ENCODE measurements at regions not wholly inside any gene's neighbourhood (a gene's known extent, or its start where the extent isn't known, plus 50 kb on each side); places are given as distances from the start of the nearest gene placed in this dataset.

DNA sequence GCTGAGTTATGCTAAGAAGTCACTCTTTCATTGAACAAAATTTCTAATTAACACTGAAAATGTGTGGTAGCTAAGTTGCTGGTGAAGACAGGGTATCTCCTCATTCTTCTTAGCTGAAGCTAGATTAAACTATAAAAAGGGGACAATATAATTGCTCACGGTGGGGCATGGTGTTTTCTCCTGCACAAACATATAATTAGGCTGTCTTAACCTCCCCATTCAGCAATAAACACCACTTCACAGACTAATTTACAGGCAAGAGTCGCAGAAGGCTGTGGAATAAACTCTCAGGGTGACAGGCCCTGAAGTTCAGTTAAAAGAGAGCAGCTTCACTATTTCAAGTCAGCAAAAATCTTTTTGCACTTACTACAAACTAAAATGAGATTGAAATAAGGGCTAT, 338.9 kb upstream of the NT5E start (continued):
- TF ChIP-seq, protein P1, sequence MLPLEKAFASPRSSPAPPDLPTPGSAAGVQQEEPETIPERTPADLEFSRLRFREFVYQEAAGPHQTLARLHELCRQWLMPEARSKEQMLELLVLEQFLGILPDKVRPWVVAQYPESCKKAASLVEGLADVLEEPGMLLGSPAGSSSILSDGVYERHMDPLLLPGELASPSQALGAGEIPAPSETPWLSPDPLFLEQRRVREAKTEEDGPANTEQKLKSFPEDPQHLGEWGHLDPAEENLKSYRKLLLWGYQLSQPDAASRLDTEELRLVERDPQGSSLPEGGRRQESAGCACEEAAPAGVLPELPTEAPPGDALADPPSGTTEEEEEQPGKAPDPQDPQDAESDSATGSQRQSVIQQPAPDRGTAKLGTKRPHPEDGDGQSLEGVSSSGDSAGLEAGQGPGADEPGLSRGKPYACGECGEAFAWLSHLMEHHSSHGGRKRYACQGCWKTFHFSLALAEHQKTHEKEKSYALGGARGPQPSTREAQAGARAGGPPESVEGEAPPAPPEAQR (tag by site-specific recombination; IDR thresholded peaks at IDR 0.05), result no peak
- TF ChIP-seq, protein P2, sequence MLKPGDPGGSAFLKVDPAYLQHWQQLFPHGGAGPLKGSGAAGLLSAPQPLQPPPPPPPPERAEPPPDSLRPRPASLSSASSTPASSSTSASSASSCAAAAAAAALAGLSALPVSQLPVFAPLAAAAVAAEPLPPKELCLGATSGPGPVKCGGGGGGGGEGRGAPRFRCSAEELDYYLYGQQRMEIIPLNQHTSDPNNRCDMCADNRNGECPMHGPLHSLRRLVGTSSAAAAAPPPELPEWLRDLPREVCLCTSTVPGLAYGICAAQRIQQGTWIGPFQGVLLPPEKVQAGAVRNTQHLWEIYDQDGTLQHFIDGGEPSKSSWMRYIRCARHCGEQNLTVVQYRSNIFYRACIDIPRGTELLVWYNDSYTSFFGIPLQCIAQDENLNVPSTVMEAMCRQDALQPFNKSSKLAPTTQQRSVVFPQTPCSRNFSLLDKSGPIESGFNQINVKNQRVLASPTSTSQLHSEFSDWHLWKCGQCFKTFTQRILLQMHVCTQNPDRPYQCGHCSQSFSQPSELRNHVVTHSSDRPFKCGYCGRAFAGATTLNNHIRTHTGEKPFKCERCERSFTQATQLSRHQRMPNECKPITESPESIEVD (tag by site-specific recombination; IDR thresholded peaks at IDR 0.05), result peak; percentile 74
- TF ChIP-seq GLIS2 (tag by site-specific recombination; IDR thresholded peaks at IDR 0.05) (no peak), ZNF660 (tag by site-specific recombination; IDR thresholded peaks at IDR 0.05) (no peak), REPIN1 (tag by site-specific recombination; IDR thresholded peaks at IDR 0.05; ENCODE audit: low read depth) (no peak), ZNF677 (tag by site-specific recombination; IDR thresholded peaks at IDR 0.05) (no peak), EGR2 (tag by site-specific recombination; IDR thresholded peaks at IDR 0.05; ENCODE audit: low read depth) (no peak), ZNF48 (tag by site-specific recombination; IDR thresholded peaks at IDR 0.05) (no peak), ZNF792 (tag by site-specific recombination; IDR thresholded peaks at IDR 0.05) (no peak), ZNF341 (tag by site-specific recombination; IDR thresholded peaks at IDR 0.05; ENCODE audit: low read depth) (no peak), ZNF843 (tag by site-specific recombination; IDR thresholded peaks at IDR 0.05) (peak; percentile 67), YY1 (tag by site-specific recombination; IDR thresholded peaks at IDR 0.05) (no peak), ZNF707 (tag by site-specific recombination; IDR thresholded peaks at IDR 0.05) (no peak), ZNF654 (tag by site-specific recombination; IDR thresholded peaks at IDR 0.05; ENCODE audit: low read depth) (no peak), SP7 (tag by site-specific recombination; IDR thresholded peaks at IDR 0.05) (peak; percentile 99), MZF1 (tag by site-specific recombination; IDR thresholded peaks at IDR 0.05; ENCODE audit: borderline replicate concordance) (0 out of 2 replicates have a peak, but pooled peaks have one; percentile 26), ZNF146 (tag by site-specific recombination; IDR thresholded peaks at IDR 0.05) (no peak), ZNF140 (tag by site-specific recombination; IDR thresholded peaks at IDR 0.05) (no peak), ZNF202 (tag by site-specific recombination; IDR thresholded peaks at IDR 0.05; ENCODE audit: borderline replicate concordance) (no peak), HOXC10 (CRISPR knock-in tag; IDR thresholded peaks at IDR 0.05) (no peak), ZNF394 (tag by site-specific recombination; IDR thresholded peaks at IDR 0.05; ENCODE audit: borderline replicate concordance) (no peak), ZBTB20 (tag by site-specific recombination; IDR thresholded peaks at IDR 0.05) (no peak), ZNF549 (tag by site-specific recombination; IDR thresholded peaks at IDR 0.05) (no peak), ZNF416 (tag by site-specific recombination; IDR thresholded peaks at IDR 0.05) (no peak), ZNF426 (tag by site-specific recombination; IDR thresholded peaks at IDR 0.05) (no peak), ZNF560 (tag by site-specific recombination; IDR thresholded peaks at IDR 0.05; ENCODE audit: borderline replicate concordance) (no peak), ZNF302 (tag by site-specific recombination; IDR thresholded peaks at IDR 0.05; ENCODE audit: low read depth) (no peak), ZNF335 (tag by site-specific recombination; conservative IDR thresholded peaks at IDR 0.05) (no peak), ZNF23 (tag by site-specific recombination; IDR thresholded peaks at IDR 0.05; ENCODE audit: borderline replicate concordance) (no peak), ZNF558 (tag by site-specific recombination; IDR thresholded peaks at IDR 0.05) (no peak), ZBTB21 (tag by site-specific recombination; IDR thresholded peaks at IDR 0.05) (no peak), ZSCAN30 (tag by site-specific recombination; IDR thresholded peaks at IDR 0.05) (no peak), SP2 (tag by site-specific recombination; IDR thresholded peaks at IDR 0.05) (no peak)
- TF ChIP-seq, protein P3, sequence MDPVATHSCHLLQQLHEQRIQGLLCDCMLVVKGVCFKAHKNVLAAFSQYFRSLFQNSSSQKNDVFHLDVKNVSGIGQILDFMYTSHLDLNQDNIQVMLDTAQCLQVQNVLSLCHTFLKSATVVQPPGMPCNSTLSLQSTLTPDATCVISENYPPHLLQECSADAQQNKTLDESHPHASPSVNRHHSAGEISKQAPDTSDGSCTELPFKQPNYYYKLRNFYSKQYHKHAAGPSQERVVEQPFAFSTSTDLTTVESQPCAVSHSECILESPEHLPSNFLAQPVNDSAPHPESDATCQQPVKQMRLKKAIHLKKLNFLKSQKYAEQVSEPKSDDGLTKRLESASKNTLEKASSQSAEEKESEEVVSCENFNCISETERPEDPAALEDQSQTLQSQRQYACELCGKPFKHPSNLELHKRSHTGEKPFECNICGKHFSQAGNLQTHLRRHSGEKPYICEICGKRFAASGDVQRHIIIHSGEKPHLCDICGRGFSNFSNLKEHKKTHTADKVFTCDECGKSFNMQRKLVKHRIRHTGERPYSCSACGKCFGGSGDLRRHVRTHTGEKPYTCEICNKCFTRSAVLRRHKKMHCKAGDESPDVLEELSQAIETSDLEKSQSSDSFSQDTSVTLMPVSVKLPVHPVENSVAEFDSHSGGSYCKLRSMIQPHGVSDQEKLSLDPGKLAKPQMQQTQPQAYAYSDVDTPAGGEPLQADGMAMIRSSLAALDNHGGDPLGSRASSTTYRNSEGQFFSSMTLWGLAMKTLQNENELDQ (tag by site-specific recombination; IDR thresholded peaks at IDR 0.05; ENCODE audit: low read depth), result no peak
- TF ChIP-seq, protein P4, sequence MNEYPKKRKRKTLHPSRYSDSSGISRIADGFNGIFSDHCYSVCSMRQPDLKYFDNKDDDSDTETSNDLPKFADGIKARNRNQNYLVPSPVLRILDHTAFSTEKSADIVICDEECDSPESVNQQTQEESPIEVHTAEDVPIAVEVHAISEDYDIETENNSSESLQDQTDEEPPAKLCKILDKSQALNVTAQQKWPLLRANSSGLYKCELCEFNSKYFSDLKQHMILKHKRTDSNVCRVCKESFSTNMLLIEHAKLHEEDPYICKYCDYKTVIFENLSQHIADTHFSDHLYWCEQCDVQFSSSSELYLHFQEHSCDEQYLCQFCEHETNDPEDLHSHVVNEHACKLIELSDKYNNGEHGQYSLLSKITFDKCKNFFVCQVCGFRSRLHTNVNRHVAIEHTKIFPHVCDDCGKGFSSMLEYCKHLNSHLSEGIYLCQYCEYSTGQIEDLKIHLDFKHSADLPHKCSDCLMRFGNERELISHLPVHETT (tag by site-specific recombination; IDR thresholded peaks at IDR 0.05), result no peak
- TF ChIP-seq, protein P5, sequence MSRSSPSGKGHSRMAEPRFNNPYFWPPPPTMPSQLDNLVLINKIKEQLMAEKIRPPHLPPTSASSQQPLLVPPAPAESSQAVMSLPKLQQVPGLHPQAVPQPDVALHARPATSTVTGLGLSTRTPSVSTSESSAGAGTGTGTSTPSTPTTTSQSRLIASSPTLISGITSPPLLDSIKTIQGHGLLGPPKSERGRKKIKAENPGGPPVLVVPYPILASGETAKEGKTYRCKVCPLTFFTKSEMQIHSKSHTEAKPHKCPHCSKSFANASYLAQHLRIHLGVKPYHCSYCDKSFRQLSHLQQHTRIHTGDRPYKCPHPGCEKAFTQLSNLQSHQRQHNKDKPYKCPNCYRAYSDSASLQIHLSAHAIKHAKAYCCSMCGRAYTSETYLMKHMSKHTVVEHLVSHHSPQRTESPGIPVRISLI (tag by site-specific recombination; IDR thresholded peaks at IDR 0.05), result no peak
